ENCODE measurements at regions not wholly inside any gene's neighbourhood (a gene's known extent, or its start where the extent isn't known, plus 50 kb on each side); places are given as distances from the start of the nearest gene placed in this dataset.

DNA sequence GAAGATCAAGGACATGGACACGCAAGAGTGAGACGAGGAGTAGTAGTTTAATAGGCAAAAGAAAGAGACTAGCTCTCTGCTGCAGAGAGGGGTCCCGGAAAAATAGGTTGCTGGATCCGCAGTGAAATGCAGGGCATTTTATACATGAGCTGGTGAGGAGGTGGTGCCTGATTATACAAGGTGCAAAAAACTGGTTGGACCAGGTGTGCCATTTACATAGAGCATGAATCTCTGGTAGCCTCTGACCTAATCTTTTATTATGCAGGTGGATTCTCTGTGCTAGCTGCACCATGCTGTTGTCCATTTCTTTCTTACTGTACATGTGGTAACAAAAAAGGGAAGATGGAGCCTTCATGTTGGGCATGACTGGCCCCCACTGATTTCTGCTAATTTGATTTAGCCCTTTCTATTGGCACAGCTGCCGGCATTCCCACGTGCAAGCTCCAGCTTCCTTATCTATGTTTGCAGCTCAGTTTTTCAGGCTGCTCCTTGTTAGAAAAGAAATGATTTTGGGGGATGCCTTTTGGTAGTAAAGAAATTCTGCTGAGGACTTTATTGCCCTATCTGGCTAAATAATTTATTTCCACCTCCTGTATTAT is 548.1 kb downstream of the BRINP3 start:
- TF ChIP-seq, protein P1, sequence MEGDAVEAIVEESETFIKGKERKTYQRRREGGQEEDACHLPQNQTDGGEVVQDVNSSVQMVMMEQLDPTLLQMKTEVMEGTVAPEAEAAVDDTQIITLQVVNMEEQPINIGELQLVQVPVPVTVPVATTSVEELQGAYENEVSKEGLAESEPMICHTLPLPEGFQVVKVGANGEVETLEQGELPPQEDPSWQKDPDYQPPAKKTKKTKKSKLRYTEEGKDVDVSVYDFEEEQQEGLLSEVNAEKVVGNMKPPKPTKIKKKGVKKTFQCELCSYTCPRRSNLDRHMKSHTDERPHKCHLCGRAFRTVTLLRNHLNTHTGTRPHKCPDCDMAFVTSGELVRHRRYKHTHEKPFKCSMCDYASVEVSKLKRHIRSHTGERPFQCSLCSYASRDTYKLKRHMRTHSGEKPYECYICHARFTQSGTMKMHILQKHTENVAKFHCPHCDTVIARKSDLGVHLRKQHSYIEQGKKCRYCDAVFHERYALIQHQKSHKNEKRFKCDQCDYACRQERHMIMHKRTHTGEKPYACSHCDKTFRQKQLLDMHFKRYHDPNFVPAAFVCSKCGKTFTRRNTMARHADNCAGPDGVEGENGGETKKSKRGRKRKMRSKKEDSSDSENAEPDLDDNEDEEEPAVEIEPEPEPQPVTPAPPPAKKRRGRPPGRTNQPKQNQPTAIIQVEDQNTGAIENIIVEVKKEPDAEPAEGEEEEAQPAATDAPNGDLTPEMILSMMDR (conservative IDR thresholded peaks at IDR 0.05): no peak
- TF ChIP-seq EZH2 (IDR thresholded peaks at IDR 0.05; ENCODE audit: low read depth): no peak

Measured in PC-9 (cell line).